HepG2 (cell line): ENCODE measurements at regions not wholly inside any gene's neighbourhood (a gene's known extent, or its start where the extent isn't known, plus 50 kb on each side); places are given as distances from the start of the nearest gene placed in this dataset.

Source experiments
- ATAC-seq: fragments of 200-7000 bp; cut with Tn5 transposase; 3 replicates; pipeline ENCODE4 v1.9.1; 2020; ENCODE audit warnings: mild to moderate bottlenecking, moderate library complexity
- BruUV-seq: library from RNA; stranded (reverse); fragments of 400-500 nt; replicated peaks from 2 replicates; lab custom pipeline; 2021; lab: Mats Ljungman, UMichigan
- CTCF ChIA-PET: fragments of 300-600 bp; formaldehyde crosslinking; extraction: SDS; loops from one replicate; lab custom pipeline; 2021; ENCODE audit warnings: low total read pairs, inconsistent platforms, low intra/inter-chr PET ratio; lab: Yijun Ruan, JAX
- POLR2A ChIA-PET: fragments of 350-600 bp; sonication (Branson Sonifier 250); formaldehyde crosslinking; loops from one replicate; lab custom pipeline; 2020; ENCODE audit warnings: antibody characterized with exemption, inconsistent platforms; lab: Yijun Ruan, JAX
- DNase-seq: peaks from one replicate; pipeline ENCODE4 v3.0.0-alpha.2; 2015; ENCODE audit warnings: low spot score
- FAIRE-seq: peaks from 3 replicates; lab custom pipeline; 2011; peaks lifted over from hg19 to GRCh38; lab: Jason Lieb, UNC
- H2AFZ ChIP-seq: one replicate; pipeline ENCODE4 v1.6.1; 2011; ENCODE audit warnings: low read length, inconsistent platforms
- H3K27ac ChIP-seq: fragments of 300-600 bp; 3 replicates; pipeline ENCODE4 v1.8.0; 2011; ENCODE audit warnings: mixed run types, mild to moderate bottlenecking, mixed read lengths, low read length, inconsistent platforms; ENCODE audit not compliant: insufficient read depth; ENCODE audit errors: extremely low read length
- H3K27me3 ChIP-seq, 2 experiments: fragments of 200-600 bp in 1 of 2; 2 replicates in 1 of 2; 3 replicates in 1 of 2; pipeline versions ENCODE4 v1.6.0 to v1.8.0; 2011; ENCODE audit warnings: low read length in 2 of 2, mild to moderate bottlenecking in 2 of 2, moderate library complexity in 2 of 2, inconsistent platforms in 1 of 2; ENCODE audit not compliant: insufficient read depth in 2 of 2, control insufficient read depth in 1 of 2
- H3K36me3 ChIP-seq, 2 experiments: fragments of 200-600 bp in 1 of 2; replicated peaks in 1 of 2; 2 replicates in 1 of 2; 3 replicates in 1 of 2; pipeline versions ENCODE4 v1.5.1 to v1.8.0; 2011; ENCODE audit warnings: low read length in 2 of 2, inconsistent platforms in 1 of 2; ENCODE audit not compliant: insufficient read depth in 2 of 2, control insufficient read depth in 1 of 2
- H3K4me1 ChIP-seq: 2 replicates; pipeline ENCODE4 v1.5.1; 2012; ENCODE audit warnings: low read length, inconsistent platforms; ENCODE audit not compliant: insufficient read depth
- H3K4me2 ChIP-seq: 2 replicates; pipeline ENCODE4 v1.6.0; 2011; ENCODE audit warnings: low read depth, low read length, inconsistent platforms
- H3K4me3 ChIP-seq, 3 experiments: fragments of 200-600 bp in 1 of 3; sonication (generic), shearing (Covaris generic) in 1 of 3; replicated peaks in 1 of 3; 2 replicates each; pipeline ENCODE4 v1.5.1; 2011 to 2016; ENCODE audit warnings: low read length in 3 of 3, inconsistent platforms in 2 of 3, low read depth in 2 of 3, mild to moderate bottlenecking in 2 of 3, control low read depth in 1 of 3, mixed read lengths in 1 of 3; ENCODE audit not compliant: insufficient read depth in 1 of 3
- H3K79me2 ChIP-seq: one replicate; pipeline ENCODE4 v1.6.1; 2011; ENCODE audit warnings: low read length, inconsistent platforms; ENCODE audit not compliant: insufficient read depth
- H3K9ac ChIP-seq: 2 replicates; pipeline ENCODE4 v1.6.0; 2011; ENCODE audit warnings: mild to moderate bottlenecking, low read depth, low read length, inconsistent platforms; ENCODE audit not compliant: insufficient read depth
- H3K9me3 ChIP-seq: 2 replicates; pipeline ENCODE4 v1.5.1; 2012; ENCODE audit warnings: mild to moderate bottlenecking, low read length
- H4K20me1 ChIP-seq: 2 replicates; pipeline ENCODE4 v1.6.0; 2011; ENCODE audit warnings: inconsistent platforms, mild to moderate bottlenecking, low read length, moderate library complexity; ENCODE audit not compliant: insufficient read depth
- MYPOP ChIP-seq: sonication (generic); formaldehyde crosslinking; IDR thresholded peaks from 2 replicates; pipeline ENCODE4 v1.8.1; 2023; ENCODE audit warnings: mild to moderate bottlenecking, moderate library complexity, missing genetic modification reagents
- PPARG ChIP-seq: conservative IDR thresholded peaks from 2 replicates; pipeline ENCODE4 v1.6.1; 2016; ENCODE audit warnings: missing biosample characterization, missing genetic modification reagents
- SNAPC4 ChIP-seq: sonication (generic); formaldehyde crosslinking; IDR thresholded peaks from 2 replicates; pipeline ENCODE4 v1.4.0; 2020; ENCODE audit warnings: mild to moderate bottlenecking, missing genetic modification reagents
- YEATS4 ChIP-seq: sonication (generic); formaldehyde crosslinking; IDR thresholded peaks from 2 replicates; pipeline ENCODE4 v1.4.0; 2020; ENCODE audit warnings: missing genetic modification reagents, borderline replicate concordance
- YY1 ChIP-seq: IDR thresholded peaks from 2 replicates; pipeline ENCODE4 v1.6.1; 2011; ENCODE audit warnings: low read length, low read depth, moderate library complexity, mild to moderate bottlenecking; ENCODE audit not compliant: insufficient read depth, insufficient replicate concordance
- ZBTB39 ChIP-seq: sonication (generic); formaldehyde crosslinking; IDR thresholded peaks from 2 replicates; pipeline ENCODE4 v1.5.0; 2020; ENCODE audit warnings: missing genetic modification reagents
- ZNF276 ChIP-seq: sonication (generic); formaldehyde crosslinking; IDR thresholded peaks from 2 replicates; pipeline ENCODE4 v1.4.0; 2020; ENCODE audit warnings: mild to moderate bottlenecking, low read depth, missing genetic modification reagents
- ZNF30 ChIP-seq: sonication (generic); formaldehyde crosslinking; IDR thresholded peaks from 2 replicates; pipeline ENCODE4 v1.5.0; 2020; ENCODE audit warnings: mild to moderate bottlenecking, missing genetic modification reagents
- ZNF34 ChIP-seq: sonication (generic); formaldehyde crosslinking; IDR thresholded peaks from 2 replicates; pipeline ENCODE4 v1.4.0; 2020; ENCODE audit warnings: mild to moderate bottlenecking, missing genetic modification reagents, borderline replicate concordance
- ZNF589 ChIP-seq: sonication (generic); formaldehyde crosslinking; conservative IDR thresholded peaks from 2 replicates; pipeline ENCODE4 v1.8.0; 2022; ENCODE audit warnings: mild to moderate bottlenecking, moderate library complexity, missing genetic modification reagents
- ZNF607 ChIP-seq: sonication (generic); formaldehyde crosslinking; IDR thresholded peaks from 2 replicates; pipeline ENCODE4 v1.5.1; 2020; ENCODE audit warnings: missing genetic modification reagents, mild to moderate bottlenecking, borderline replicate concordance
- ZSCAN9 ChIP-seq: IDR thresholded peaks from 2 replicates; pipeline ENCODE4 v1.6.1; 2016; ENCODE audit warnings: borderline replicate concordance
- WGBS: methylation state at CpG from one replicate; pipeline ENCODE4 v1.1.6; 2017; ENCODE audit warnings: low lambda C conversion rate; 5-methylcytosine and 5-hydroxymethylcytosine counted together
- in situ Hi-C: cut with HindIII; loops from 2 replicates; pipeline ENCODE4 v1.10.0; 2017; ENCODE audit warnings: low pct_unique_long_range_greater_than_20kb; ENCODE audit not compliant: extremely low pct_ligation_motif_present
- intact Hi-C: fragments of 100-400 bp; cut with micrococcal nuclease; formaldehyde crosslinking; loops from one replicate; pipeline ENCODE4 v1.10.0; 2022; ENCODE audit not compliant: unreplicated experiment

GRCh38 chr14:30165255-30165654, 237.6 kb upstream of the PRKD1 start (continued):
- TF ChIP-seq MYPOP (CRISPR knock-in tag): no peak
- TF ChIP-seq ZBTB39 (CRISPR knock-in tag): no peak

GRCh38 chr14:30177781-30178180, 250.1 kb upstream of the PRKD1 start:
- H4K20me1 ChIP-seq: no peaks in the 10 kb centered on the region
- CTCF ChIA-PET: no interaction called here
- H3K27ac ChIP-seq: no peak overlapping the region
- no peaks in the 10 kb centered on the region for H3K36me3 ChIP-seq
- no peak for DNase-seq
- intact Hi-C loops: no loop called here
- in situ Hi-C loops: no loop called here
- H3K9ac ChIP-seq: no peak overlapping the region
- H2AFZ ChIP-seq: no peak overlapping the region
- H3K4me2 ChIP-seq: no peak overlapping the region
- no peaks in the 10 kb centered on the region for H3K79me2 ChIP-seq
- no peaks in the 10 kb centered on the region for H3K4me1 ChIP-seq
- no peak for ATAC-seq
- TF ChIP-seq ZNF34 (no peak), ZNF607 (CRISPR knock-in tag) (no peak), SNAPC4 (CRISPR knock-in tag) (no peak), YY1 (no peak), ZNF276 (no peak), PPARG (CRISPR knock-in tag) (no peak), ZNF30 (CRISPR knock-in tag) (no peak), ZSCAN9 (CRISPR knock-in tag) (no peak), ZNF589 (no peak), YEATS4 (no peak)
- TF ChIP-seq, all 625 proteins: peak for 0
- H3K27me3 ChIP-seq: no peaks in the 10 kb centered on the region
- BruUV-seq: no TSS peak
- H3K4me3 ChIP-seq: no peak overlapping the region
- no peak for FAIRE-seq
- POLR2A ChIA-PET: no interaction called here
- peaks cover 74% of the 10 kb centered on the region for H3K9me3 ChIP-seq
- WGBS: 35% methylated on average over 1 of the region's 1 CpG
